Right lobe of liver (tissue), 6 donors: ENCODE measurements at regions not wholly inside any gene's neighbourhood (a gene's known extent, or its start where the extent isn't known, plus 50 kb on each side); places are given as distances from the start of the nearest gene placed in this dataset.
"Not testable (repeated sequence)": the region's sequence is repeated elsewhere in the genome, so short reads cannot be mapped to it uniquely, and the experiment has no call there.

Source experiments
- ATAC-seq, 4 donors: fragments of 200-7000 bp; cut with Tn5 transposase; one replicate each; pipeline ENCODE4 v1.9.1; 2020; ENCODE audit warnings: mild to moderate bottlenecking in 4 of 4, moderate library complexity in 4 of 4
- DNase-seq, 3 donors: peaks; one replicate each; pipeline ENCODE4 v3.0.0-alpha.2; 2020
- H3K27ac ChIP-seq, 3 donors: fragments of 200-600 bp; one replicate each; pipeline ENCODE4 v1.8.0; 2022
- H3K27me3 ChIP-seq, 2 donors: fragments of 200-600 bp; one replicate each; pipeline ENCODE4 v1.8.0; 2022
- H3K36me3 ChIP-seq, 4 donors: fragments of 200-600 bp; sonication (generic) in 1 of 4; one replicate each; pipeline versions ENCODE4 v1.5.1 to v1.8.0; 2017 to 2022; ENCODE audit warnings: control low read depth in 1 of 4
- H3K4me1 ChIP-seq, 4 donors: fragments of 200-600 bp; sonication (generic) in 1 of 4; one replicate each; pipeline versions ENCODE4 v1.5.1 to v1.8.0; 2017 to 2022; ENCODE audit warnings: control low read depth in 1 of 4
- H3K4me3 ChIP-seq, 3 donors: fragments of 200-600 bp; one replicate each; pipeline ENCODE4 v1.8.0; 2022
- H3K9me3 ChIP-seq, 4 donors: fragments of 200-600 bp; sonication (generic) in 1 of 4; one replicate each; pipeline versions ENCODE4 v1.5.1 to v1.8.0; 2017 to 2022; ENCODE audit warnings: control low read depth in 1 of 4
- CTCF ChIP-seq, 4 donors: fragments of 200-600 bp in 3 of 4; fragments of 450-650 bp in 1 of 4; IDR thresholded peaks; one replicate each; pipeline versions ENCODE4 v1.5.1 to v1.8.0; 2016 to 2022; ENCODE audit warnings: antibody characterized with exemption in 4 of 4, mild to moderate bottlenecking in 2 of 4
- POLR2A ChIP-seq: fragments of 450-650 bp; IDR thresholded peaks from one replicate; pipeline ENCODE4 v1.6.1; 2017; ENCODE audit warnings: antibody characterized with exemption, mild to moderate bottlenecking
- WGBS: methylation state at CpG from one replicate; pipeline ENCODE4 v1.1.6; 2018; ENCODE audit warnings: low coverage, low lambda C conversion rate; ENCODE audit not compliant: insufficient coverage; ENCODE audit errors: missing lambda C conversion rate; 5-methylcytosine and 5-hydroxymethylcytosine counted together
- intact Hi-C, 2 donors: fragments of 100-400 bp; cut with DNase I; formaldehyde crosslinking; loops; one replicate each; pipeline versions ENCODE4 v1.11.2 to v1.14.1; 2022
- donor health status: DM: no; HTN: yes; CAD: no.
- donor health status: DM: no; HTN: no; CAD: no.
- donor health status: DM: no; HTN: no; CAD: no.
- donor health status: DM: no; HTN: yes; CAD: no.
- donor health status: DM: no; HTN: yes; CAD: no.

- 45% methylated on average over 1 of the region's 1 CpG for WGBS
- Histone ChIP-seq H3K9me3 (no peaks in the 10 kb centered on the region), H3K36me3 (no peaks in the 10 kb centered on the region), H3K27me3 (no peaks in the 10 kb centered on the region), H3K4me1 (no peaks in the 10 kb centered on the region), H3K27ac (no peak overlapping the region), H3K4me3 (no peak overlapping the region)
- ATAC-seq = no peak
- no peak for TF ChIP-seq CTCF (IDR thresholded peaks at IDR 0.05)
- no peak for TF ChIP-seq POLR2A
- intact Hi-C loops = no loop called here
- no peak for DNase-seq
Observed at GRCh38 chr3:20527368-20527767, 341.4 kb upstream of the SGO1 start.

DNA sequence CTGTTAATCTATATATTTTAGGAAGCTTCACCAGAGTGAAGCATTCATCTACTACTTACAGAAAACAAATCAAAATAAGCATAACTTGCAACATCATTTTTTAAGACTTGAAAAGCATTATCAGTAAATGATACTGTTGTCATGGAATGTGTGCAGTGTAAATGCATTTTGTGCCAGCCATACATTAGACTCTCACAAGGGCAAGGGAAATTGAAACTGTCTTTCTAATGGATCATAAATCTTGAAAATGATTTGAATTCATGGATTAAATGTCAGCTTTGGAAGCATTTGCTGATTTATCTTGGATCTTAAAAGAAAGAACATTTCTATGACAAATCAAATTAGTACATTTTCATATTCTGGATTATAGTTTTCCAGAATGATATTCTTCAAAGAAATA lies 338.3 kb upstream of the SGO1 start:
- ATAC-seq (no peak), DNase-seq (no peak)
- Histone ChIP-seq H3K36me3 (no peaks in the 10 kb centered on the region), H3K4me1 (no peaks in the 10 kb centered on the region), H3K4me3 (no peak overlapping the region), H3K27me3 (no peaks in the 10 kb centered on the region), H3K9me3 (no peaks in the 10 kb centered on the region), H3K27ac (no peak overlapping the region)
- TF ChIP-seq POLR2A (no peak), CTCF (IDR thresholded peaks at IDR 0.05) (no peak)
- intact Hi-C loops = no loop called here

- DNase-seq (no peak), ATAC-seq (no peak)
- Histone ChIP-seq H3K4me1 (no peaks in the 10 kb centered on the region), H3K9me3 (no peaks in the 10 kb centered on the region), H3K36me3 (no peaks in the 10 kb centered on the region), H3K4me3 (no peak overlapping the region), H3K27me3 (no peaks in the 10 kb centered on the region), H3K27ac (no peak overlapping the region)
- intact Hi-C loops = no loop called here
- TF ChIP-seq POLR2A = no peak
- TF ChIP-seq CTCF (IDR thresholded peaks at IDR 0.05) = no peak
Observed at GRCh38 chr3:20523293-20523692, 337.3 kb upstream of the SGO1 start.

- H3K4me3 ChIP-seq, H3K36me3 ChIP-seq, H3K27ac ChIP-seq, DNase-seq, H3K9me3 ChIP-seq, intact Hi-C loops, H3K27me3 ChIP-seq, ATAC-seq: not testable (repeated sequence)
- 86% methylated on average over 7 of the region's 10 CpGs for WGBS
- H3K4me1 ChIP-seq = peaks cover 0 to 13% (median 4%) of the 10 kb centered on the region in 4 donors
Observed at GRCh38 chr3:20517316-20517715, 331.3 kb upstream of the SGO1 start.

DNA sequence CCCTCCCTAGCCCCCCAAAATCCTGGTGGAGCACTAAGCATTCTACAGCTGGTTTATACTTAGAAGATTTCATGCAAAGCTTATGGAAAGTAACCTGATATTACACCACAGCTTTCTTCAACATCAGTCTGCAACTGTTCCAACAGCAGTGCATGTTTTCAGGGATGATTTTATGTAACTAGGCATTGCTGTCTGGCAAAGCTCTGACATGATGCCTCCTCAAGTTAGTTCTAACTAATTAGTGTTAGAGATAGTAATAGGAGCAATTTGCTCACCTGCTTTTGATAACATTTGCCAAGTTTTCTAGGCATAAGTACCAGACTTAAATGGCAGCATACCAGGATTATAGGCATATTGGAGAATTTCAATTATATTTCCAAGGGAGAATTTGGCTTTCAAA lies 330.3 kb upstream of the SGO1 start:
- Histone ChIP-seq H3K9me3 (no peaks in the 10 kb centered on the region), H3K36me3 (no peaks in the 10 kb centered on the region), H3K4me3 (no peak overlapping the region), H3K27me3 (no peaks in the 10 kb centered on the region), H3K27ac (peak overlapping the region in 1 of 3 donors; percentile 53), H3K4me1 (peaks cover 0 to 13% (median 4%) of the 10 kb centered on the region in 4 donors)
- intact Hi-C loops = no loop called here
- ATAC-seq (peak in 2 of 4 donors; percentile 9 to 60), DNase-seq (no peak)
- TF ChIP-seq POLR2A (no peak), CTCF (IDR thresholded peaks at IDR 0.05) (no peak)
